H1 (cell line): ENCODE measurements at regions not wholly inside any gene's neighbourhood (a gene's known extent, or its start where the extent isn't known, plus 50 kb on each side); places are given as distances from the start of the nearest gene placed in this dataset.

Source experiments
- CBX5 ChIP-seq: fragments of 300-800, 300-1000 bp; sonication (generic); IDR thresholded peaks from 2 replicates; pipeline ENCODE4 v1.7.1; 2016; ENCODE audit warnings: antibody characterized with exemption, low read length, low read depth
- CEBPB ChIP-seq: IDR thresholded peaks from 2 replicates; pipeline ENCODE4 v1.6.1; 2012; ENCODE audit warnings: low read depth, low read length
- CHD2 ChIP-seq: IDR thresholded peaks from 2 replicates; pipeline ENCODE4 v1.6.1; 2012; ENCODE audit warnings: low read length, improper control_type of control experiment
- EP300 ChIP-seq, 2 experiments: IDR thresholded peaks; 1 replicate in 1 of 2; 2 replicates in 1 of 2; pipeline ENCODE4 v1.6.1; 2011 to 2012; ENCODE audit warnings: low read depth in 2 of 2, low read length in 2 of 2, mild to moderate bottlenecking in 2 of 2, borderline replicate concordance in 1 of 2, inconsistent platforms in 1 of 2, moderate library complexity in 1 of 2
- EZH2 ChIP-seq: fragments of 200-600 bp; sonication (generic); IDR thresholded peaks from 2 replicates; pipeline ENCODE4 v1.7.1; 2012; ENCODE audit warnings: low read depth, mild to moderate bottlenecking, moderate library complexity, low read length, inconsistent platforms; ENCODE audit not compliant: severe bottlenecking
- HDAC2 ChIP-seq, 2 experiments: fragments of 300-600 bp in 1 of 2; sonication (generic) in 1 of 2; IDR thresholded peaks; 2 replicates each; pipeline ENCODE4 v1.6.1; 2011 to 2012; ENCODE audit warnings: low read depth in 2 of 2, low read length in 2 of 2, mild to moderate bottlenecking in 2 of 2, moderate library complexity in 2 of 2, borderline replicate concordance in 1 of 2, inconsistent platforms in 1 of 2
- JUND ChIP-seq: IDR thresholded peaks from 2 replicates; pipeline ENCODE4 v1.6.1; 2011; ENCODE audit warnings: mild to moderate bottlenecking, improper control_type of control experiment, low read length
- POLR2A ChIP-seq, 2 experiments: IDR thresholded peaks; 1 replicate in 1 of 2; 2 replicates in 1 of 2; pipeline ENCODE4 v1.6.1; 2011; ENCODE audit warnings: low read depth in 2 of 2, low read length in 2 of 2, mild to moderate bottlenecking in 2 of 2; ENCODE audit errors: control extremely low read depth in 1 of 2
- POLR2AphosphoS5 ChIP-seq: IDR thresholded peaks from 2 replicates; pipeline ENCODE4 v1.6.1; 2011; ENCODE audit warnings: low read depth, low read length
- RFX5 ChIP-seq: IDR thresholded peaks from 2 replicates; pipeline ENCODE4 v1.6.1; 2011; ENCODE audit warnings: low read depth, low read length, improper control_type of control experiment, borderline replicate concordance
- SIN3A ChIP-seq, 2 experiments: IDR thresholded peaks in 1 of 2; conservative IDR thresholded peaks in 1 of 2; 2 replicates each; pipeline ENCODE4 v1.6.1; 2011 to 2012; ENCODE audit warnings: low read length in 2 of 2, improper control_type of control experiment in 1 of 2, low read depth in 1 of 2, mild to moderate bottlenecking in 1 of 2
- YY1 ChIP-seq: IDR thresholded peaks from 2 replicates; pipeline ENCODE4 v1.6.1; 2011; ENCODE audit warnings: low read depth, mild to moderate bottlenecking, low read length
- TF ChIP-seq, protein P1 (sequence below), 3 experiments: IDR thresholded peaks; 1 replicate in 2 of 3; 2 replicates in 1 of 3; pipeline versions ENCODE4 v1.5.1 to v1.6.1; 2011; ENCODE audit warnings: low read length in 3 of 3, mild to moderate bottlenecking in 3 of 3, inconsistent platforms in 2 of 3, low read depth in 1 of 3, moderate library complexity in 1 of 3; ENCODE audit not compliant: insufficient read depth in 1 of 3; ENCODE audit errors: control extremely low read depth in 1 of 3
- TF ChIP-seq, protein P2 (sequence below): IDR thresholded peaks from 2 replicates; pipeline ENCODE4 v1.6.1; 2012; ENCODE audit warnings: inconsistent platforms

DNA sequence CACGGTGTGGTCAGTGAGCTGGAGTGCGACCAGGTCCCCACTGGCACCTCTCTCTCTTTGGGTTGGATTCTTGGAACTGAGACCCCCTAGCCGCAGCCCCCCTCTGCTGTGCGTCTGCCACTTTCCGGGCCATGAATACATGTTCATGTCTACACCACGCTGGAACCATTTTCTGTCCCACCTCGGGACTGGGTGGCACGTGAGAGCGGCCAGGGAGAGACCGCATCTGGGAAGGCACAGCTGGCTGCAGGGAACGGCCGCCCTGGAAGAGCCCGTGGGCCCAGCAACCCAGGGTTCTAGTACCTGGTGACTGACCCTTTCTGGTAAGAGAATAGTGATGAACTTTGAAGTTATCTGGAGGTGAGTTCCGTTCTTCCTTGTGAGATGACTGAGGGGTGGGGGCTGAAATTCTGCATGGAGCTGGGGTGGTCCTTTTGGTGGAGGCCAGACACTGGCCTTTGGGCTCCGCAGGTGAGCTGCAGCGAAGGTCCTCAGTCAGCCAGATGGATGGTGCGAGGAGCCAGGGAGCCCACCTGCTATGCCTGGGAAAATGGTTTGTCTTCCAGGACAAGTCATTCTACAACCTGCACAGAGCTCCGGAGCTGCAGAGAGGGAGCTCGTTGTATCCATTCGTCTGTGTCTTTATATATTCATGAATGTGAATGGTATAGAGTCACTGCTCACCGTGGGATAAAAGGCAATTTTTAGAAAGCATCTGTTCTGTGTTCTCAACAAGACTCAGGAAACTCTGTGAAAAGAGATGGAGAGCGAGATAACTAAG, 223.5 kb downstream of the NDUFA10 start:
- TF ChIP-seq, protein P1, sequence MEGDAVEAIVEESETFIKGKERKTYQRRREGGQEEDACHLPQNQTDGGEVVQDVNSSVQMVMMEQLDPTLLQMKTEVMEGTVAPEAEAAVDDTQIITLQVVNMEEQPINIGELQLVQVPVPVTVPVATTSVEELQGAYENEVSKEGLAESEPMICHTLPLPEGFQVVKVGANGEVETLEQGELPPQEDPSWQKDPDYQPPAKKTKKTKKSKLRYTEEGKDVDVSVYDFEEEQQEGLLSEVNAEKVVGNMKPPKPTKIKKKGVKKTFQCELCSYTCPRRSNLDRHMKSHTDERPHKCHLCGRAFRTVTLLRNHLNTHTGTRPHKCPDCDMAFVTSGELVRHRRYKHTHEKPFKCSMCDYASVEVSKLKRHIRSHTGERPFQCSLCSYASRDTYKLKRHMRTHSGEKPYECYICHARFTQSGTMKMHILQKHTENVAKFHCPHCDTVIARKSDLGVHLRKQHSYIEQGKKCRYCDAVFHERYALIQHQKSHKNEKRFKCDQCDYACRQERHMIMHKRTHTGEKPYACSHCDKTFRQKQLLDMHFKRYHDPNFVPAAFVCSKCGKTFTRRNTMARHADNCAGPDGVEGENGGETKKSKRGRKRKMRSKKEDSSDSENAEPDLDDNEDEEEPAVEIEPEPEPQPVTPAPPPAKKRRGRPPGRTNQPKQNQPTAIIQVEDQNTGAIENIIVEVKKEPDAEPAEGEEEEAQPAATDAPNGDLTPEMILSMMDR (IDR thresholded peaks at IDR 0.05; ENCODE audit: control extremely low read depth in 1 of 3, insufficient read depth in 1 of 3, low read depth in 1 of 3, low read length in 3 of 3), result no peak
- no peak for TF ChIP-seq HDAC2 (IDR thresholded peaks at IDR 0.05; ENCODE audit: borderline replicate concordance in 1 of 2, low read depth in 2 of 2, low read length in 2 of 2)
- TF ChIP-seq EZH2, result no peak
- TF ChIP-seq JUND, result no peak
- TF ChIP-seq RFX5, result no peak
- TF ChIP-seq, protein P2, sequence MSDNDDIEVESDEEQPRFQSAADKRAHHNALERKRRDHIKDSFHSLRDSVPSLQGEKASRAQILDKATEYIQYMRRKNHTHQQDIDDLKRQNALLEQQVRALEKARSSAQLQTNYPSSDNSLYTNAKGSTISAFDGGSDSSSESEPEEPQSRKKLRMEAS, result no peak
- TF ChIP-seq SIN3A (conservative IDR thresholded peaks at IDR 0.05 in 1 of 2, IDR thresholded peaks at IDR 0.05 in 1 of 2; ENCODE audit: low read depth in 1 of 2, low read length in 2 of 2), result no peak
- TF ChIP-seq YY1, result no peak
- TF ChIP-seq CBX5, result no peak
- no peak for TF ChIP-seq CHD2
- TF ChIP-seq POLR2A (IDR thresholded peaks at IDR 0.05; ENCODE audit: control extremely low read depth in 1 of 2, low read depth in 2 of 2, low read length in 2 of 2), result no peak
- TF ChIP-seq CEBPB, result no peak
- TF ChIP-seq EP300 (IDR thresholded peaks at IDR 0.05; ENCODE audit: borderline replicate concordance in 1 of 2, low read depth in 2 of 2, low read length in 2 of 2), result no peak
- TF ChIP-seq POLR2AphosphoS5, result no peak
